ENCODE measurements at regions not wholly inside any gene's neighbourhood (a gene's known extent, or its start where the extent isn't known, plus 50 kb on each side); places are given as distances from the start of the nearest gene placed in this dataset.
"Not testable (repeated sequence)": the region's sequence is repeated elsewhere in the genome, so short reads cannot be mapped to it uniquely, and the experiment has no call there.

DNA sequence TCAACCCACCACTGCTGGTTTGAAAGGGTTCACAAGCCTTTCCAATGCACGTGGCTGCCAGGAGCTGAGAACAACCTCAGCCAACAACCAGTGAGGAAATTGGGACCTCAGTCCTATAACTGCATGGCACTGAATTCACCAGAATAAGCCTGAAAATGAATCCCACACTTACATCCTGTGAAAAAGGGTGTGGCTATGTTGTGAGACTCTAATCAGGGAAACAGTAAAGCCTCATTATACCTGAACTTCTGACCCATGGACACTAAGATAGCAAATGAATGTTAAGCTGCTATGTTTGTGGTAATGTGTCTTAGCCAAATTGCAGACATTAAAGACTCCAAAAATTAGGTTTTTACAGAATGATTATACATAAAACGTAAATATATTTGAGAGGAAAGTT is 515.8 kb downstream of the IRS1 start:
- TF ChIP-seq, protein P1, sequence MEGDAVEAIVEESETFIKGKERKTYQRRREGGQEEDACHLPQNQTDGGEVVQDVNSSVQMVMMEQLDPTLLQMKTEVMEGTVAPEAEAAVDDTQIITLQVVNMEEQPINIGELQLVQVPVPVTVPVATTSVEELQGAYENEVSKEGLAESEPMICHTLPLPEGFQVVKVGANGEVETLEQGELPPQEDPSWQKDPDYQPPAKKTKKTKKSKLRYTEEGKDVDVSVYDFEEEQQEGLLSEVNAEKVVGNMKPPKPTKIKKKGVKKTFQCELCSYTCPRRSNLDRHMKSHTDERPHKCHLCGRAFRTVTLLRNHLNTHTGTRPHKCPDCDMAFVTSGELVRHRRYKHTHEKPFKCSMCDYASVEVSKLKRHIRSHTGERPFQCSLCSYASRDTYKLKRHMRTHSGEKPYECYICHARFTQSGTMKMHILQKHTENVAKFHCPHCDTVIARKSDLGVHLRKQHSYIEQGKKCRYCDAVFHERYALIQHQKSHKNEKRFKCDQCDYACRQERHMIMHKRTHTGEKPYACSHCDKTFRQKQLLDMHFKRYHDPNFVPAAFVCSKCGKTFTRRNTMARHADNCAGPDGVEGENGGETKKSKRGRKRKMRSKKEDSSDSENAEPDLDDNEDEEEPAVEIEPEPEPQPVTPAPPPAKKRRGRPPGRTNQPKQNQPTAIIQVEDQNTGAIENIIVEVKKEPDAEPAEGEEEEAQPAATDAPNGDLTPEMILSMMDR (conservative IDR thresholded peaks at IDR 0.05; ENCODE audit: control insufficient read depth, insufficient read depth, low read depth, low read length): no peak
- no peak for DNase-seq (ENCODE audit: low read depth)
- no peak overlapping the region for H3K4me3 ChIP-seq (ENCODE audit: control insufficient read depth, low read depth, low read length)

DNA sequence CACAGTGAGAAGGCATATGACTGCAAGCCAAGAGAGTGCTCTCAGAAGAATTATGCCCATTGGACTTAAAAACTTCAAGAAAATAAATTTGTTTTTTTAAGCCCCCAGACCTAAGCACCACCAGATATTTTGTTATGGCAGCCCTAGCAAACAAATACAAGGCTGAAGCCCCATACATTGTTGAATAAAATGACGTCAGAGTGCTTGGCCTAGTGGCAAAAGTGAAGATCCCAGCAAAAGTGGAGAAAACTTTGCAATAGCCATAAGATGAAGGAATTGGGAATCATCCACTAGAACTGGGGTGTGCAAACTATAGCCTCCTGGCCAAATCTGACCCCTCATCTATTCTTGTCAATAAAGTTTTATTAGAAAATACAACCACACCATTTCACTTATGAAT is 517.5 kb downstream of the IRS1 start:
- no peak overlapping the region for H3K4me3 ChIP-seq (ENCODE audit: control insufficient read depth, low read depth, low read length)
- no peak for DNase-seq (ENCODE audit: low read depth)
- TF ChIP-seq, protein P1 (conservative IDR thresholded peaks at IDR 0.05; ENCODE audit: control insufficient read depth, insufficient read depth, low read depth, low read length): no peak

DNA sequence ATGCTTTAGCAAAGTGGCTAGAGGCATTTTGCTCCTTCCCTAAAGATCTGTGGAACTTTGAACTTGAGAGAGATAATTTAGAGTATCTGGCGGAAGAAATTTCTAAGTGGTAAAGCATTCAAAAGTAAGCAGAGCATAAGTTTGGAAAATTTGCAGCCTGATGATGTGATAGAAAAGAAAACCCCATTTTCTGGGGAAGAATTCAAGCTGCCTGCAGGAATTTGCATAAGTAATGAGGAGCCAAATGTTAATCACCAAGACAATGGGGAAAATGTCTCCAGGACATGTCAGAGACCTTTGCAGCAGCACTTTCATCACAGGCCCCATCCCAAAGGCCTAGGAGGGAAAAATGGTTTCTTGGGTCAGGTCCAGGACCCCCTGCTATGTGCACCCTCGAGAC is 519.5 kb downstream of the IRS1 start:
- H3K4me3 ChIP-seq (ENCODE audit: control insufficient read depth, low read depth, low read length); DNase-seq (ENCODE audit: low read depth): not testable (repeated sequence)

GRCh38 chr2:226275215-226275614 is 524.4 kb downstream of the IRS1 start:
- no peak for DNase-seq (ENCODE audit: low read depth)

DNA sequence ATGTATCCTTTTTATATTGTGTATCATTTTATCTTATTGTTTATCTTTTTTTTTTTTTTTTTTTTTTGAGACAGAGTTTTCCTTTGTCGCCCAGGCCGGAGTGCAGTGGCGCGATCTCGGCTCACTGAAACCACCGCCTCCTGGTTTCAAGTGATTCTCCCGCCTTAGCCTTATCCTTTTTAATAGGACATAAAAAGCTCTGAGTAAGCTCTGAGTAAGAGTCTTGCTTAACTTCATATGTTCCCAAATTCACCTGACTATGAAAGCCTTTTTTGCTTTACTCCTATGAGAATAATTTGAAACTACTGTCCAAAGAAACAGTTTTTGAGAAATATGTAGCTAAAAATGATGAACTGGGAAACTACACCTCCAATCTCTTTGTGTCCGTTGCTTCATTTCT is 525.5 kb downstream of the IRS1 start:
- no peak overlapping the region for H3K4me3 ChIP-seq (ENCODE audit: control insufficient read depth, low read depth, low read length)
- TF ChIP-seq, protein P1 (conservative IDR thresholded peaks at IDR 0.05; ENCODE audit: control insufficient read depth, insufficient read depth, low read depth, low read length): no peak
- peak; percentile 51 for DNase-seq (ENCODE audit: low read depth)

More at GRCh38 chr2:226275215-226275614, 524.4 kb downstream of the IRS1 start:
- no peak overlapping the region for H3K4me3 ChIP-seq (ENCODE audit: control insufficient read depth, low read depth, low read length)
- TF ChIP-seq, protein P1 (conservative IDR thresholded peaks at IDR 0.05; ENCODE audit: control insufficient read depth, insufficient read depth, low read depth, low read length): no peak

GRCh38 chr2:226273440-226273839 is 526.2 kb downstream of the IRS1 start:
- H3K4me3 ChIP-seq (ENCODE audit: control insufficient read depth, low read depth, low read length): no peak overlapping the region
- DNase-seq (ENCODE audit: low read depth): peak; percentile 22
- TF ChIP-seq, protein P1 (conservative IDR thresholded peaks at IDR 0.05; ENCODE audit: control insufficient read depth, insufficient read depth, low read depth, low read length): no peak

DNA sequence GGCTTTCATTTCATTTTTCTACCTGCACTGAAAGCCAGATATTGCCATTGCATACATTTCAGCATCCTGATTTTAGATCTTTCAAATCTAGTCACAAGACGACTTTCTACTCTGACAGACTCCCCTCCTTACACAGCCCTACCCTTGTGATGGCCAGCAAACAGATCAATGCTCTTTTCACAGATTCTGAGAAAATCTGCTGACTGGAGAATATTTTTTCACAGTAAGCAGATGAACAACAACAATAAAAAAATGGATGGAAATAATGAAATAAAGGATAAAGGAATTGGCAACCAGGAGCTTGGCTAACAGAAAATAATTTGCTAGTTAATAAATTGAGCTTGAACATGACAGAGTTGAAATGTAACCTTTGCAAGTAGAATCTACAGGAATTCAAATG is 527.2 kb downstream of the IRS1 start:
- DNase-seq (ENCODE audit: low read depth): no peak
- H3K4me3 ChIP-seq (ENCODE audit: control insufficient read depth, low read depth, low read length): no peak overlapping the region
- TF ChIP-seq, protein P1 (conservative IDR thresholded peaks at IDR 0.05; ENCODE audit: control insufficient read depth, insufficient read depth, low read depth, low read length): no peak
